ENCODE measurements at regions not wholly inside any gene's neighbourhood (a gene's known extent, or its start where the extent isn't known, plus 50 kb on each side); places are given as distances from the start of the nearest gene placed in this dataset.

DNA sequence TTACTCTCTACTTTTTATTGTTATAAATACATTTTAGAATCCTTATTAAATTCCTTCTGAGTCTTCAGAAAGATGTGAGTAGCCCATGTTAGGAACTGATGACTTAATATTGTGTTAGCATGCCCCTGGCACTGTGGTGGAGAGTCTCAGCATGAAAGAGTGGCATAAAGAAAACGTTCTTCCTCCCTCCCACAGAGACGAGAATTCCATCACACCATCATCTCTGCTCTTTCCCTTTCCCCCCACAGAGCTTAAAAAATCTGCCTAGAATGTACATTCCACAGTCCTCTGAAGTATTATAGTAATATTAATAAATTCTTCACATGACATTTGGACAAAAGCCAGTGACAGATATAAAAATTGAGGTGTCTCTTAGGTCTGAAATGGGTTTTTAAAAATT is 117.8 kb upstream of the DKK2 start:
- no peaks in the 10 kb centered on the region for H3K4me1 ChIP-seq (replicated peaks in 1 of 2; ENCODE audit: control insufficient read depth in 2 of 2, insufficient read depth in 2 of 2, low read length in 2 of 2)
- no peaks in the 10 kb centered on the region for H3K9me1 ChIP-seq (ENCODE audit: control insufficient read depth, insufficient read depth, low read length)
- FAIRE-seq (no peak), ATAC-seq (no peak), DNase-seq (ENCODE audit: extremely low read depth in 1 of 4, low spot score in 3 of 4) (no peak)
- no peaks in the 10 kb centered on the region for H3K36me3 ChIP-seq (ENCODE audit: control insufficient read depth, insufficient read depth, low read length)
- no peak overlapping the region for H3K27ac ChIP-seq (ENCODE audit: extremely low read depth, low read depth, low read length)
- WGBS (ENCODE audit: insufficient coverage, low coverage, missing lambda C conversion rate), result 0% methylated on average over 2 of the region's 2 CpGs
- ChIA-PET CTCF (ENCODE audit: low intra/inter-chr PET ratio) (no interaction called here), POLR2A (no interaction called here)
- H3K9me3 ChIP-seq (replicated peaks; ENCODE audit: control insufficient read depth, insufficient read depth, low read depth, low read length), result peaks cover 2% of the 10 kb centered on the region; the same call in 1 of the 2 replicates
- H4K20me1 ChIP-seq (replicated peaks; ENCODE audit: control insufficient read depth, insufficient read depth, low read length), result no peaks in the 10 kb centered on the region
- H3K9ac ChIP-seq (ENCODE audit: insufficient read depth in 1 of 2, low read depth in 2 of 2, low read length in 2 of 2), result no peak overlapping the region
- no peaks in the 10 kb centered on the region for H3K27me3 ChIP-seq (ENCODE audit: control insufficient read depth in 2 of 2, insufficient read depth in 2 of 2, low read length in 2 of 2)
- intact Hi-C loops (cut with micrococcal nuclease) (no loop called here), in situ Hi-C loops (cut with MboI) (no loop called here)
- no peaks in the 10 kb centered on the region for H3K79me2 ChIP-seq (ENCODE audit: control insufficient read depth, insufficient read depth, low read length)
- no TSS peak for BruUV-seq (replicated peaks)
- no peak overlapping the region for H3K4me2 ChIP-seq (ENCODE audit: insufficient read depth, low read length)
- no peak overlapping the region for H3K4me3 ChIP-seq
- H2AFZ ChIP-seq (ENCODE audit: low read depth, low read length), result no peak overlapping the region
- TF ChIP-seq U2AF1 (optimal IDR thresholded peaks at IDR 0.05; ENCODE audit: low read depth, low read length), result no peak
- TF ChIP-seq, protein P1, sequence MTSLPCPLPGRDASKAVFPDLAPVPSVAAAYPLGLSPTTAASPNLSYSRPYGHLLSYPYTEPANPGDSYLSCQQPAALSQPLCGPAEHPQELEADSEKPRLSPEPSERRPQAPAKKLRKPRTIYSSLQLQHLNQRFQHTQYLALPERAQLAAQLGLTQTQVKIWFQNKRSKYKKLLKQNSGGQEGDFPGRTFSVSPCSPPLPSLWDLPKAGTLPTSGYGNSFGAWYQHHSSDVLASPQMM (CRISPR knock-in tag; IDR thresholded peaks at IDR 0.05), result no peak
- TF ChIP-seq ZBTB9 (CRISPR knock-in tag; IDR thresholded peaks at IDR 0.05), result no peak
- TF ChIP-seq ZNF354B (CRISPR knock-in tag; IDR thresholded peaks at IDR 0.05), result no peak
- TF ChIP-seq, protein P2, sequence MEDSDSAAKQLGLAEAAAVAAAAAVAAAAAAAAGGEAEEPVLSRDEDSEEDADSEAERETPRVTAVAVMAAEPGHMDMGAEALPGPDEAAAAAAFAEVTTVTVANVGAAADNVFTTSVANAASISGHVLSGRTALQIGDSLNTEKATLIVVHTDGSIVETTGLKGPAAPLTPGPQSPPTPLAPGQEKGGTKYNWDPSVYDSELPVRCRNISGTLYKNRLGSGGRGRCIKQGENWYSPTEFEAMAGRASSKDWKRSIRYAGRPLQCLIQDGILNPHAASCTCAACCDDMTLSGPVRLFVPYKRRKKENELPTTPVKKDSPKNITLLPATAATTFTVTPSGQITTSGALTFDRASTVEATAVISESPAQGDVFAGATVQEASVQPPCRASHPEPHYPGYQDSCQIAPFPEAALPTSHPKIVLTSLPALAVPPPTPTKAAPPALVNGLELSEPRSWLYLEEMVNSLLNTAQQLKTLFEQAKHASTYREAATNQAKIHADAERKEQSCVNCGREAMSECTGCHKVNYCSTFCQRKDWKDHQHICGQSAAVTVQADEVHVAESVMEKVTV (CRISPR knock-in tag; IDR thresholded peaks at IDR 0.05), result no peak
- no peak for TF ChIP-seq GTF3C2 (IDR thresholded peaks at IDR 0.05; ENCODE audit: borderline replicate concordance, extremely low read depth, insufficient read length)
- TF ChIP-seq ZNF644 (tag; IDR thresholded peaks at IDR 0.05; ENCODE audit: low read depth), result no peak
- no peak for TF ChIP-seq RNF219 (CRISPR knock-in tag; IDR thresholded peaks at IDR 0.05)
- TF ChIP-seq KLF13 (tag; IDR thresholded peaks at IDR 0.05; ENCODE audit: borderline replicate concordance, low read depth), result no peak
- no peak for TF ChIP-seq MCM5 (IDR thresholded peaks at IDR 0.05; ENCODE audit: low read depth)
- TF ChIP-seq CXXC5 (CRISPR knock-in tag; IDR thresholded peaks at IDR 0.05), result no peak
- no peak for TF ChIP-seq ZBTB7A (IDR thresholded peaks at IDR 0.05; ENCODE audit: borderline replicate concordance, control insufficient read depth, low read depth, low read length)
- no peak for TF ChIP-seq ZBED1 (IDR thresholded peaks at IDR 0.05)
- TF ChIP-seq CHCHD3 (CRISPR knock-in tag; IDR thresholded peaks at IDR 0.05), result no peak
- no peak for TF ChIP-seq TCFL5 (CRISPR knock-in tag; conservative IDR thresholded peaks at IDR 0.05)

Measured in K562 (cell line).